OCI-LY7 (cell line): ENCODE measurements at regions not wholly inside any gene's neighbourhood (a gene's known extent, or its start where the extent isn't known, plus 50 kb on each side); places are given as distances from the start of the nearest gene placed in this dataset.

Source experiments
- BruUV-seq: library from RNA; stranded (reverse); fragments of 400-500 nt; replicated peaks from 2 replicates; lab custom pipeline; 2021; lab: Mats Ljungman, UMichigan
- CTCF ChIA-PET: fragments of 300-600 bp; sonication (Branson Sonifier 250); formaldehyde crosslinking; loops from one replicate; lab custom pipeline; 2022; ENCODE audit warnings: antibody characterized with exemption; ENCODE audit not compliant: unreplicated experiment; lab: Charles Lee
- POLR2A ChIA-PET: fragments of 300-600 bp; sonication (Branson Sonifier 250); formaldehyde crosslinking; loops from one replicate; lab custom pipeline; 2022; ENCODE audit warnings: antibody characterized with exemption; lab: Charles Lee
- DNase-seq: peaks from one replicate; pipeline ENCODE4 v3.0.0-alpha.2; 2015; ENCODE audit warnings: low spot score
- H2AFZ ChIP-seq: fragments of 200-600 bp; sonication (generic), shearing (Covaris generic); 2 replicates; pipeline ENCODE4 v1.6.1; 2014; ENCODE audit warnings: mild to moderate bottlenecking, antibody characterized with exemption, low read length, moderate library complexity
- H3K27ac ChIP-seq: fragments of 200-600 bp; sonication (generic); 2 replicates; pipeline ENCODE4 v1.5.1; 2014; ENCODE audit warnings: mixed run types, low read depth, mild to moderate bottlenecking, moderate library complexity, low read length, inconsistent platforms; ENCODE audit not compliant: poor library complexity, severe bottlenecking
- H3K36me3 ChIP-seq: fragments of 200-600 bp; sonication (generic); 2 replicates; pipeline ENCODE4 v1.6.1; 2014; ENCODE audit warnings: mild to moderate bottlenecking, antibody characterized with exemption, low read length, moderate library complexity, mixed read lengths; ENCODE audit not compliant: insufficient read depth
- H3K4me1 ChIP-seq: fragments of 200-600 bp; sonication (generic); 2 replicates; pipeline ENCODE4 v1.5.1; 2014; ENCODE audit warnings: mild to moderate bottlenecking, low read length; ENCODE audit not compliant: insufficient read depth, poor library complexity, severe bottlenecking
- H3K4me2 ChIP-seq: fragments of 200-600 bp; sonication (generic); 2 replicates; pipeline ENCODE4 v1.6.1; 2014; ENCODE audit warnings: mild to moderate bottlenecking, low read length
- H3K4me3 ChIP-seq: fragments of 200-600 bp; sonication (generic); 2 replicates; pipeline ENCODE4 v1.5.1; 2014; ENCODE audit warnings: mild to moderate bottlenecking, low read depth, low read length; ENCODE audit not compliant: poor library complexity, severe bottlenecking
- H3K79me2 ChIP-seq: fragments of 200-600 bp; sonication (generic); 2 replicates; pipeline ENCODE4 v1.6.1; 2016; ENCODE audit warnings: low read depth, mild to moderate bottlenecking, low read length, moderate library complexity, mixed read lengths; ENCODE audit not compliant: insufficient read depth
- H3K9me2 ChIP-seq: fragments of 200-600 bp; sonication (generic); 2 replicates; pipeline ENCODE4 v1.6.1; 2016; ENCODE audit warnings: mild to moderate bottlenecking, low read length, mixed read lengths; ENCODE audit not compliant: insufficient read depth
- H3K9me3 ChIP-seq: fragments of 200-600 bp; sonication (generic); 2 replicates; pipeline ENCODE4 v1.6.1; 2014; ENCODE audit warnings: mild to moderate bottlenecking, mixed run types, low read length, mixed read lengths
- H4K20me1 ChIP-seq: fragments of 200-600 bp; sonication (generic); 2 replicates; pipeline ENCODE4 v1.6.1; 2014; ENCODE audit warnings: mild to moderate bottlenecking, antibody characterized with exemption, low read length, moderate library complexity, mixed read lengths; ENCODE audit not compliant: insufficient read depth
- EZH2phosphoT487 ChIP-seq: fragments of 200-600 bp; sonication (generic); IDR thresholded peaks from 2 replicates; pipeline ENCODE4 v1.6.1; 2018; ENCODE audit warnings: low read depth, borderline replicate concordance, mild to moderate bottlenecking, mixed run types, antibody characterized with exemption, low read length, moderate library complexity, mixed read lengths
- intact Hi-C: fragments of 100-400 bp; cut with micrococcal nuclease; formaldehyde crosslinking; loops from one replicate; pipeline ENCODE4 v1.10.0; 2022; ENCODE audit not compliant: unreplicated experiment
- TF ChIP-seq, protein P1 (sequence below): fragments of 200-600 bp; sonication (generic); conservative IDR thresholded peaks from 2 replicates; pipeline ENCODE4 v1.5.1; 2014; ENCODE audit warnings: mild to moderate bottlenecking, antibody characterized with exemption, low read length, moderate library complexity, mixed read lengths

DNA sequence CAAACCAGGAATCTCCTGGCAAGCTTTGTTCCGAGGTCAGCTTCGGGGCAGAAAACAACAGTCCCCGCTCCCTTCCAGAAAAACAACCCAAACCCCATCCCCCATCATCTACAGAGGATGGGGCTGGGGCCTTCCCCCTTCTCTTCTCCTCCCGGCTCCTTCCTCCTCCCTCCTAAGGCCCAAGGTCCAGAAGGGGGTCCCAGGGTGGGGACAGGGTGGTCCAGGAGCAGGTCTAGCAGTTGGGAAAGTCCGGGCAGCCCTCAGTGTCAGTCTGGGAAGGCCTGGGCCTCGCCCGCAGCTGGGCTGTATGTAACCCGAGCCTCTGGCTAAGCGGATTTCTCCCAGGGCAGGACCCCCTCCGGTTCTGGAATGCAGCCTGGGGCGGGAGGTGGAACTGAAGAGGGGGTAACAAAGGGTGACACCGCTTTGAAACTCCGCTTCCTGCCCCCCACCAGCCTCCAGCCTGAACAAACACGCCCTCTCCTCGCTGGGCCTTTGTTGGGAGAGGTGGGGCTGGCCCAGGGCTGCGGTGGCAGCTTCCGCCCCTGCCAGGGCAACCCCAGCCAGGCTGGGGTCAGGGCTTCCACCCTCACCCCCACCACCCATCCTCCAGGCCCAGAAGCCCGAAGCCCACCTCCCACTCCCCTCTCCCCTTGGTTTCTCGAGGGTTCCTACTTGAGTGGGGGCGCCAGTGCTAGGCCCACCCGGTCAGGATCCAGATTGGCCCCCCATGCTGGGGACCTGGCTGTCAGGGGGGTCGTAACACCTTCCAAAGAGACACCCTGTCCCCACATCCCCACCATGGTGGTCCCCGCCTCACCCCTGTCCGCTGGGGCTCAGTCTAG, 63.5 kb downstream of the C9orf50 start:
- ChIA-PET CTCF (no interaction called here), POLR2A (no interaction called here)
- no peak overlapping the region for H3K27ac ChIP-seq
- H3K36me3 ChIP-seq, result no peaks in the 10 kb centered on the region
- no TSS peak for BruUV-seq
- no peaks in the 10 kb centered on the region for H3K79me2 ChIP-seq
- H3K4me1 ChIP-seq, result no peaks in the 10 kb centered on the region
- no peaks in the 10 kb centered on the region for H3K9me3 ChIP-seq
- no peak overlapping the region for H3K4me2 ChIP-seq
- H4K20me1 ChIP-seq, result no peaks in the 10 kb centered on the region
- H3K9me2 ChIP-seq, result no peaks in the 10 kb centered on the region
- DNase-seq, result no peak
- no peak overlapping the region for H3K4me3 ChIP-seq
- no peak overlapping the region for H2AFZ ChIP-seq
- intact Hi-C loops, result no loop called here
- TF ChIP-seq, protein P1, sequence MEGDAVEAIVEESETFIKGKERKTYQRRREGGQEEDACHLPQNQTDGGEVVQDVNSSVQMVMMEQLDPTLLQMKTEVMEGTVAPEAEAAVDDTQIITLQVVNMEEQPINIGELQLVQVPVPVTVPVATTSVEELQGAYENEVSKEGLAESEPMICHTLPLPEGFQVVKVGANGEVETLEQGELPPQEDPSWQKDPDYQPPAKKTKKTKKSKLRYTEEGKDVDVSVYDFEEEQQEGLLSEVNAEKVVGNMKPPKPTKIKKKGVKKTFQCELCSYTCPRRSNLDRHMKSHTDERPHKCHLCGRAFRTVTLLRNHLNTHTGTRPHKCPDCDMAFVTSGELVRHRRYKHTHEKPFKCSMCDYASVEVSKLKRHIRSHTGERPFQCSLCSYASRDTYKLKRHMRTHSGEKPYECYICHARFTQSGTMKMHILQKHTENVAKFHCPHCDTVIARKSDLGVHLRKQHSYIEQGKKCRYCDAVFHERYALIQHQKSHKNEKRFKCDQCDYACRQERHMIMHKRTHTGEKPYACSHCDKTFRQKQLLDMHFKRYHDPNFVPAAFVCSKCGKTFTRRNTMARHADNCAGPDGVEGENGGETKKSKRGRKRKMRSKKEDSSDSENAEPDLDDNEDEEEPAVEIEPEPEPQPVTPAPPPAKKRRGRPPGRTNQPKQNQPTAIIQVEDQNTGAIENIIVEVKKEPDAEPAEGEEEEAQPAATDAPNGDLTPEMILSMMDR, result no peak
- no peak for TF ChIP-seq EZH2phosphoT487

DNA sequence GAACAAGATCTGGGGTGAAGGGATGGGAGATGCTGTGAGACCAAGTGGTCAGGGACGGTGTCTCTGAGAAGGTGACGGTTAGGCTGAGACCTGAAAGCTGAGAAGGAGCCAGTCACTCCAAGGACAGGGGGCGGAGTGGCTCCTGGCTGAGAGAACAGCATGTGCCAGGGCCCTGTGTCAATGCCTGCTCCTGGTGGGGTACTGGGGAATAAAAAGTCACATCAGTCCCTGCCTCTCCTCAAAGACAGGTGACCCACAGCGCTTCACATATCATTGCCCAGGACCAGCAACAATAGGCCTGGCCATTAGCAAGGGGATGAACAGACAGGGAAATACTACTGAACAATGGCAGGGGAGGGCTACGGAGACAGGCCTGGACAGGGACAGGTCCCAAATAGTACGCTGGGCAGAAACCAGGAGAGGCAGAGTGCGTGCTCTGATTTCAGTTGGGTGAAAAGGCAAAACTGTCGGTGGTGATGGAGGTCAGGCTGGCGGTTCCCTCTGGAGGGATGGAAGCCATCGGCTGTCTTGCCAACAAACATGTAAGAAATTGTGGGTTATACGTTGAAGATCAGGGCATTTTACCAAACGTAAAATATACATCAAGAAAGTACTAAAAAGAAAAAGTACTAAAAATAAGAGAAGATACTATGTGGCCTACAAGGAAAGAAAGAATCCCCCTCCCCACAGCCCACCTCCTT, 64.3 kb downstream of the C9orf50 start:
- H2AFZ ChIP-seq, result no peak overlapping the region
- BruUV-seq, result no TSS peak
- ChIA-PET CTCF (no interaction called here), POLR2A (no interaction called here)
- no peaks in the 10 kb centered on the region for H3K9me2 ChIP-seq
- no peaks in the 10 kb centered on the region for H3K36me3 ChIP-seq
- no peaks in the 10 kb centered on the region for H4K20me1 ChIP-seq
- intact Hi-C loops, result no loop called here
- H3K4me2 ChIP-seq, result no peak overlapping the region
- no peaks in the 10 kb centered on the region for H3K4me1 ChIP-seq
- no peaks in the 10 kb centered on the region for H3K79me2 ChIP-seq
- no peak overlapping the region for H3K4me3 ChIP-seq
- TF ChIP-seq, protein P1, result no peak
- TF ChIP-seq EZH2phosphoT487, result no peak
- H3K9me3 ChIP-seq, result no peaks in the 10 kb centered on the region
- DNase-seq, result no peak
- H3K27ac ChIP-seq, result no peak overlapping the region
